ENCODE measurements at regions not wholly inside any gene's neighbourhood (a gene's known extent, or its start where the extent isn't known, plus 50 kb on each side); places are given as distances from the start of the nearest gene placed in this dataset.

- H4K5ac ChIP-seq (ENCODE audit: low read depth, low read length): no peak overlapping the region
- BruUV-seq (replicated peaks): no TSS peak
- no peak overlapping the region for H3K18ac ChIP-seq (ENCODE audit: low read depth, low read length)
- H3K4me1 ChIP-seq (ENCODE audit: control insufficient read depth, insufficient read depth, low read length): no peaks in the 10 kb centered on the region
- H3K56ac ChIP-seq (ENCODE audit: extremely low read depth, insufficient read depth, low read length): no peak overlapping the region
- no peak overlapping the region for H3K27ac ChIP-seq (ENCODE audit: insufficient read depth, low read length)
- TF ChIP-seq CEBPB (IDR thresholded peaks at IDR 0.05; ENCODE audit: low read depth, low read length): no peak
- no peak overlapping the region for H4K8ac ChIP-seq (ENCODE audit: low read depth in 2 of 2, low read length in 2 of 2)
- ChIA-PET CTCF (no interaction called here), POLR2A (ENCODE audit: unreplicated experiment) (no interaction called here)
- no CpG with 5 or more reads among the region's 5 CpGs for WGBS, 2 experiments (ENCODE audit: extremely low coverage in 2 of 2, insufficient read length in 1 of 2)
- DNase-seq: no peak
- no peaks in the 10 kb centered on the region for H3K27me3 ChIP-seq (ENCODE audit: control insufficient read depth, insufficient read depth, low read length)
- H3K79me1 ChIP-seq (ENCODE audit: low read depth in 1 of 2, low read length in 2 of 2): no peaks in the 10 kb centered on the region
- H2AK9ac ChIP-seq (replicated peaks; ENCODE audit: low read depth, low read length, poor library complexity): no peak overlapping the region
- no peak overlapping the region for H4K91ac ChIP-seq (ENCODE audit: insufficient read depth, low read depth, low read length)
- no peak overlapping the region for H2BK5ac ChIP-seq (ENCODE audit: low read depth, low read length, poor library complexity, severe bottlenecking)
- no peak overlapping the region for H3K23ac ChIP-seq (ENCODE audit: low read depth, low read length)
- no peak overlapping the region for H3K4me3 ChIP-seq (ENCODE audit: insufficient read depth, low read depth, low read length)
- no peak overlapping the region for H3K9ac ChIP-seq (ENCODE audit: low read depth, low read length)
- no peak overlapping the region for H2AK5ac ChIP-seq (ENCODE audit: low read depth, low read length)
- intact Hi-C loops (cut with micrococcal nuclease): no loop called here
- H2AFZ ChIP-seq (replicated peaks; ENCODE audit: low read length, poor library complexity): no peak overlapping the region
- H3K4me2 ChIP-seq (ENCODE audit: low read depth, low read length): no peak overlapping the region
- no peak overlapping the region for H2BK15ac ChIP-seq (ENCODE audit: low read depth, low read length)
- no peak for ATAC-seq (ENCODE audit: low read depth)
- no peak overlapping the region for H2BK20ac ChIP-seq (ENCODE audit: low read depth, low read length)
- no peaks in the 10 kb centered on the region for H3K36me3 ChIP-seq (ENCODE audit: control insufficient read depth, insufficient read depth, low read length)
- H4K20me1 ChIP-seq (ENCODE audit: insufficient read depth, low read length): no peaks in the 10 kb centered on the region
- no peak overlapping the region for H2BK120ac ChIP-seq (ENCODE audit: low read depth, low read length)
- H3K4ac ChIP-seq (ENCODE audit: low read depth, low read length): no peak overlapping the region
- in situ Hi-C loops (cut with MboI; ENCODE audit: low sequenced_read_pairs): no loop called here
- no peaks in the 10 kb centered on the region for H3K9me1 ChIP-seq (ENCODE audit: insufficient read depth, low read length)
- dilution Hi-C loops (cut with HindIII; ENCODE audit: low sequenced_read_pairs, unreplicated experiment): no loop called here
- no peak overlapping the region for H3K14ac ChIP-seq (replicated peaks; ENCODE audit: low read depth, low read length)
- H3K9me3 ChIP-seq (ENCODE audit: control insufficient read depth, insufficient read depth, low read length): no peaks in the 10 kb centered on the region
Measured at GRCh38 chr1:191668525-191668924, 489.7 kb upstream of the RGS18 start.

All from IMR-90 (cell line).